NCI-H82 treated with DMSO at 0.1 percent for 48 hours (cell line): ENCODE measurements at regions not wholly inside any gene's neighbourhood (a gene's known extent, or its start where the extent isn't known, plus 50 kb on each side); places are given as distances from the start of the nearest gene placed in this dataset.

Experiments
- DNase-seq: peaks from one replicate; lab custom pipeline; 2025; ENCODE audit not compliant: unreplicated experiment; lab: John Stamatoyannopoulos, UW

- no peak for DNase-seq
These were observed 100.7 kb downstream of the ASB7 start for GRCh38 chr15:100703032-100703578.

- no peak for DNase-seq
These were observed 101.3 kb downstream of the ASB7 start for GRCh38 chr15:100703671-100704070.

GRCh38 chr15:100704281-100705055, 102.1 kb downstream of the ASB7 start:
- DNase-seq = no peak

GRCh38 chr15:100705065-100705464, 102.7 kb downstream of the ASB7 start:
- no peak for DNase-seq

DNA sequence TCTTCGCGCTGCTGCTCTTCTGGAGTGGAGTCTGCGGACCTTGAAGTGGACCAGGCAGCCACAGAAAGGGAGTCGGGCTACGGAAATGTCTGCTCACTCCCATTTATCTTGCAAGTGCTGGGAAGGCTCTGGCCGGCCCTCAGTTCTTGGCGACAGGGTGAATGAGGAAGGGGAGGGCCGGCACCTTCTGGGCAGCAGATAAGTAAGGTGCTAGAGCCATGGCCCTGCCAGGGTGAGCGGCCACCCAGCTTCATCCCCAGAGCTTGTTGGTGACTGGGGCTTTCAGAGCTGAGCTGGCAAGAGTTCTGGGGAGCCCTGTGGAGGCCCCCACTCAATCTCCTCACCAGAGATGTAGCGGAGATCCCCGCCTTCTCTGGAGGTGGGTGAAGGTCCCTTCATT, 103.5 kb downstream of the ASB7 start:
- no peak for DNase-seq

DNA sequence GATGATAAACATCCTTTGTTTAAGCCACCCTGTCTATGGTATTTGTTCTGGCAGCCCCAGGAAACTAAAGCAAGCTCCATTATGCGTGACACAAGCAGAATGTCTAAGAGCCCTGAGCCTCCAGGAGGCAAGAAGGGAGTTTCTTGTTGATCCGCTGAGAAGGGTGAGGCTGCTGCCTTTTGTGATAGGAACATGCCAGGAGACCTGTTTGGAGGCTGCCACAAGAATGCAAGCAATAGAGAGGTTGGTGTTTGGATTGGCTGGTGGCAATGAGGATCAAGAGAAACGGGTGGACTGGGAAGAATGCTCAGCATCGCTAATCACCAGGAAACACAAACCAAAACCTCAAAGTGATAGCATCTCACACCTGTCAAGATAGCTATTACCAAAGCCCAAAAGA, 104.8 kb downstream of the ASB7 start:
- DNase-seq = no peak

- DNase-seq = no peak
These were observed 106.5 kb downstream of the ASB7 start for GRCh38 chr15:100708916-100709315.

GRCh38 chr15:100710222-100710621, 107.8 kb downstream of the ASB7 start:
- DNase-seq = no peak

DNA sequence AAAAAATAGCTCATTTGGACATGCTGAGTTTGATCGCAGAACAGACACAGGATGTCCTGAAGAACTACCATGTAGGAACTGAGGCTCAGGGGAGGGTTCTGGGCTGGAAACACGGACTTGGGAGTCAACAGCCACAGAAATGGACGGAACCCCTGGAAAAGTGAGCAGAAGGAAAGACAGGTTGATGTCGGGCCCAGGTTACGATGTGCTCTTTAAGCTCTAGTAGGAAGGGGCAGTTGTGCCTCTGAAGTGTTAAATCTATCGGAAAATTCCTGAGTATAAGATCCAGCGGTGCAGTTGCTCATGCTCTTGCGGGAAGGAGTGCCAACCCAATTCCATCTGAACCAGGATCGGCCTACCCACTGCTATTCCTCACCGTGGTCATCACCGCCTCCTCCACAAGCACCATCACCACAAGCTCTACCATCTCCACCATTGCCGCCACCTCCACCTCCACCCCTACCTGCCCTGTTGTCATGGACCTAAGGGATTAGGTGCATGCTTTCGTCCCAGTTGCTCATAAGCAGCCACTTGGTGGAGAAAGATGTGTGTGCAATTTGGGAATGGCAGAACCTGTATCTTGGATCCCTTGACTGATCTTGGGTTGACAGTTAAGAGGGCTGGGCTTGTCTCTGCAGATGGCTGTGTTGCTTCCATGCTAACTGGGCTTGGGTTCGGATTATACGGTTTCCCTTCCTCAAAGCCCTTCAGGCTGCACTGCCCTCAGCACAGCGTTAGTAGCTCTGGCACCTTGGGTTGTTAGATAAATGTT, 108.5 kb downstream of the ASB7 start:
- no peak for DNase-seq

GRCh38 chr15:100711516-100712021, 109.2 kb downstream of the ASB7 start:
- DNase-seq = no peak

DNA sequence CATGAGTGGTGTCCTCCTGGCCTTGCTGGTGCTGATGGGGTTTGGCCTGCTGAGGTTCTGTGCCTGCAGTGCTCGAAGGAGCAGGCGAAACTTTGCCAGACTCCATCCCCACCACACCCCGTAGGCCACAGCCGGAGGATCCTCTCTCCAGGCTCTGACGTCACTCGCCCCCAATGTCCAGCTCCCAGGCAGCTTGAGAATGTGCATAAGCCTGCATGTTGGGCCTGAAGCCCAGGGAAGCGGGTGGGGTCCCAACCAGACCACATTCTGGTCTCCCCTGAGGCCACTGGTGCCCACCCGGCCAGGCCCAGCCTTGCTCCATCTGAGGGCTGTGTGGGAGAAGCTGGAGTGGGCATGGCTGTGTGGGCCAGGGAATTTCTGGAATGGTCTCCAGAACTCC, 109.8 kb downstream of the ASB7 start:
- DNase-seq = no peak

- no peak for DNase-seq
These were observed 110.9 kb downstream of the ASB7 start for GRCh38 chr15:100713163-100713867.

GRCh38 chr15:100714034-100714748, 111.8 kb downstream of the ASB7 start:
- DNase-seq = no peak

- no peak for DNase-seq
These were observed 112.5 kb downstream of the ASB7 start for GRCh38 chr15:100714749-100715342.

- DNase-seq = no peak
These were observed 113.4 kb downstream of the ASB7 start for GRCh38 chr15:100715571-100716455.

DNA sequence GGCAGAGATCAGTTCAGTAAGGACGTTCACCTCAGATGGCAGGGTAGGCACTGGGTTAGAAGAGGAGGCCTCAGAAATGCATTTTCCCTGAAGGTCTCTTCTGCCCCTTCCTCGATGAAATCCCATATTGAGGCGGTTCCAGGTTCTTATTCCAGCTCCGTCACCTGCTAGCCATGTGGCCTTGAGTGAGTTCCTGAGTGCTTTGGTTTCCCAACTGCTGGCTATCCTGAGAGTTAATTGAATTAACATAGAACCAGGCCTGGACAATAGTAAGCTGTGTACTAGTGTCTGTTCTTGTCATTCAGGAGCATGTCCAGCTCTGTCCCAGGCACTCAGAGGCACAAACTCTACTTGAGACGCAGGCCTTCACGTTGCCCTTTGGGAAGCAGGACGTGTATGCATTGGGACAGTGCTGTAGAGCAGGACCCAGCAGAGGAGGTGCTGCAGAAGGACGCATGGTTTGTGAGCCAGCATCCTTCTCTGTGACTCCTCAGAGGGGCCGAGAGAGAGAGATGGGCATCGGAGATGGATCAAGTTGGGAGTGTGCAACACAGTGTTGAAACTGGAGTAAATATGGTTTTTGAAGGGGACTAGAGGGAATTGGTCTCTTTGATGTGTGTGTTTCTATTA, 114.2 kb downstream of the ASB7 start:
- no peak for DNase-seq

DNA sequence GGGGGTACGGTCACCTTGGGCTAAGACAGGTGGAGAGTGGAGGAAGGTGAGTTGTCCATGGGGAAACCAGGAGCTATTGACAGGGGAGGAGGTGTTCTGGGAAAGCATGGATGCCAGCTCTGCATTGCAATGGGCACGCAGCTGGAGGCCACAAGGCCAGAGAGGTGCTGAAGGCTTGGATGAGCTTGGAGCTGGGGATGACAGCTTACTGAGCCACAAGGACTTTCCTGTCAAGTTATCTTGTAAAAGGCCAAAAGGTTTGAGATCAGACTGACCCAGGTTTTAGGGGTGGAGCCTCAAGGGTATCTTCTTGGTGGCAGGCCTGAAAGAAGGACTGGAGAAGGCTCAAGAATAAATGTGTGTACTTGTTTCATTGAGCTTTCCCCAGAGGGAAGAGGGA, 115.2 kb downstream of the ASB7 start:
- DNase-seq = no peak

GRCh38 chr15:100718075-100718980, 115.9 kb downstream of the ASB7 start:
- DNase-seq = no peak
